ENCODE measurements at regions not wholly inside any gene's neighbourhood (a gene's known extent, or its start where the extent isn't known, plus 50 kb on each side); places are given as distances from the start of the nearest gene placed in this dataset.

DNA sequence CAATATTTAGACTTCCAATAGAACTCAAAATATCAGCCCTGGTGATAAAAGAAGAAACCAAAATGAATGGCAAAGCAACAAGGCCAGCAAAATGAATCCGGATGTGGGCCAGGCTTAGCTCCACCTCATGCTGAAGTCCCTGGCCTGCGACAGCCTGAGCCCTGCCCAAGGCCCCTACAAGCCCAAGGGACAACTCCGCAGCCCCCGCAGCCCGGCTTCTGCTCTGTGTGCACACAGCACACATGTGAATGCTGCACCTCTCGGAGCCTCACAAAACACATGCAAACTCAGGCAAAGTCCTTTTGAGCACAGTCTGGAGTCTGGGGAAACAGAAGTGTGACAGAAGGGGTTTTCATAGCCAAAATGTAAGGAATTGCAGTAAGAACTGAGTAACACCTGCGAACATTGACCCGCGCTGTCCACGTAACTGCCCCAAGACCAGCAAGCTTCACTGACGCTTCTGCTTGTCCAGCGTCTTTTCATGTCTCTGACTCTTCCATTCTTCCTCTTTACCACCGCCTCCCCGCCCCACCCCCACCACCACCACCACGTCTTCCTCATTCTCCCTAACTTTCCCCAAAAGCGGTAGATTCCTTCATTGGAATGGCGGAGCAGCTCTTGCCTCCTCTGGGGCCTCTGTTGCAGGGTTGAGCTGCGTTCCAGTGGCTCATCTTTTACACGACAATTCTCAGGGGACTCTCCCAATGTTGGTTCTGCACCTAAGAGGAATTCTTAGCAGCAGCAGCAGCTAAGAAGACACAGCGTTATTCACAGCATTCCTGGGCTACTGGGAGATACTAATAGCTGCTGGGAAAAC is 136.4 kb upstream of the COPS8 start:
- TF ChIP-seq EP300 (IDR thresholded peaks at IDR 0.05; ENCODE audit: low read depth) = no peak
- no peak for TF ChIP-seq POLR2AphosphoS5 (IDR thresholded peaks at IDR 0.05)
- TF ChIP-seq, protein P1, sequence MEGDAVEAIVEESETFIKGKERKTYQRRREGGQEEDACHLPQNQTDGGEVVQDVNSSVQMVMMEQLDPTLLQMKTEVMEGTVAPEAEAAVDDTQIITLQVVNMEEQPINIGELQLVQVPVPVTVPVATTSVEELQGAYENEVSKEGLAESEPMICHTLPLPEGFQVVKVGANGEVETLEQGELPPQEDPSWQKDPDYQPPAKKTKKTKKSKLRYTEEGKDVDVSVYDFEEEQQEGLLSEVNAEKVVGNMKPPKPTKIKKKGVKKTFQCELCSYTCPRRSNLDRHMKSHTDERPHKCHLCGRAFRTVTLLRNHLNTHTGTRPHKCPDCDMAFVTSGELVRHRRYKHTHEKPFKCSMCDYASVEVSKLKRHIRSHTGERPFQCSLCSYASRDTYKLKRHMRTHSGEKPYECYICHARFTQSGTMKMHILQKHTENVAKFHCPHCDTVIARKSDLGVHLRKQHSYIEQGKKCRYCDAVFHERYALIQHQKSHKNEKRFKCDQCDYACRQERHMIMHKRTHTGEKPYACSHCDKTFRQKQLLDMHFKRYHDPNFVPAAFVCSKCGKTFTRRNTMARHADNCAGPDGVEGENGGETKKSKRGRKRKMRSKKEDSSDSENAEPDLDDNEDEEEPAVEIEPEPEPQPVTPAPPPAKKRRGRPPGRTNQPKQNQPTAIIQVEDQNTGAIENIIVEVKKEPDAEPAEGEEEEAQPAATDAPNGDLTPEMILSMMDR (IDR thresholded peaks at IDR 0.05) = no peak
- TF ChIP-seq POLR2A (IDR thresholded peaks at IDR 0.05) = no peak
